CD4-positive, alpha-beta T cell treated with Interleukin-6 at 100 ng/mL for 8 hours (primary cell): ENCODE measurements at regions not wholly inside any gene's neighbourhood (a gene's known extent, or its start where the extent isn't known, plus 50 kb on each side); places are given as distances from the start of the nearest gene placed in this dataset.

Experiments used
- DNase-seq: peaks from one replicate; pipeline ENCODE4 v3.0.0-alpha.2; 2020; ENCODE audit warnings: mixed read lengths, low spot score

- DNase-seq, result no peak
Observed at GRCh38 chr9:107431461-107431860, 58.1 kb downstream of the KLF4 start.

DNA sequence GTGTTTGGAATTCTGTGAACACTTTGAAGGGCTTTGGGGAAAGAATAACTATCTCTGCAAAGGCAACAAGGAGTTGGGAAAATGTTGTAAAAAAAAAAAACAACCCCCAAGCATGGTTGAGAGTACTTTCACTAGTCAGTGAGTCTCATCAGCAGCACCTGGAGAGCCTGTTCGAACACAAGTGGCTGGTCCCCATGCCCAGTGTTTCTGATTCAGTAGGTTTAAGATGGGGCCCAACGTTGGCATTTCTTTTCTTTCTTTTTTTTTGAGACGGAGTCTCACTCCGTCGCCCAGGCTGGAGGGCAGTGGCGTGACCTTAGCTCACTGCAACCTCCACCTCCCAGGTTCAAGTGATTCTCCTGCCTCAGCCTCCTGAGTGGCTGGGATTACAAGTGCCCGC, 59.5 kb downstream of the KLF4 start:
- DNase-seq, result no peak

- no peak for DNase-seq
Observed at GRCh38 chr9:107426126-107426525, 63.4 kb downstream of the KLF4 start.

- DNase-seq, result peak; percentile 6
Observed at GRCh38 chr9:107425101-107426025, 64.2 kb downstream of the KLF4 start.

GRCh38 chr9:107423540-107423939, 66.0 kb downstream of the KLF4 start:
- DNase-seq, result no peak

GRCh38 chr9:107422189-107423185, 67.1 kb downstream of the KLF4 start:
- no peak for DNase-seq

- no peak for DNase-seq
Observed at GRCh38 chr9:107410420-107410819, 79.1 kb downstream of the KLF4 start.

DNA sequence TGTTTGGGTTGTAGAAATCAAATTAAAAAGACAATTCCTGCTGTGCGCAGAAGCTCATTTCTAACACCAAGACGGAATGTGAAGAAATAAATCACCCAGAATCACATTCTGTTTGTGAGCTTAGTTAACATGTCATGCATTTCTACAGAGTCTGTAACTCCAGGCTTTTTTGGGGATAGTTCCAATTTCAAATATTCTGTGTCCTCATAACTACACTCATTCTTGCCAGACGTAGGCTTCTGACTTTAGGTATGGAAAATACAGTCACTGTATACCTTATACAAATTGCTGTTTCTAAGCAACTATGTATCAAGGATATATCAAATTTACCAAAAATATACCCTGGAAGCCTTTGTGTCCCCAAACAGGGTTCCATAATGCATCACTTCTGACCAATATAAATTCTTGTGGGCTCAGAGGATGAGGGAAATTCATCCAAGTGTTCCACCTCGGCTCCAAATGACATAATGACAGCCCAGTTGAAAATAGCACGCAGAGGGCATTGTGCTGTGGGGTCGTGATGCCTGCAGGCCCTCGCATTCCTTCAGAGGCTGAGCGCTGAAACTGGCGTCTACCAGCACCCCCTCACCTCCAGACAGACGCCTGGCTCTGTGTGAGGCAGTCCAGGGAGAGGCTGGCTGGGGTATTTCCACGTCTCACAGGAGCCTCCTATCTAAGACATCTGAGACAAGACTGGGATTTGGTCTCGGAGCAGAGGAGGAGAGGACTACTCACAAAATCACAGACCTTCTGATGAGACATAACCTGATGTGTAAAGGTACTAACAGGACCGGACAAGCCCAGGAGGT, 79.8 kb downstream of the KLF4 start:
- DNase-seq, result no peak

DNA sequence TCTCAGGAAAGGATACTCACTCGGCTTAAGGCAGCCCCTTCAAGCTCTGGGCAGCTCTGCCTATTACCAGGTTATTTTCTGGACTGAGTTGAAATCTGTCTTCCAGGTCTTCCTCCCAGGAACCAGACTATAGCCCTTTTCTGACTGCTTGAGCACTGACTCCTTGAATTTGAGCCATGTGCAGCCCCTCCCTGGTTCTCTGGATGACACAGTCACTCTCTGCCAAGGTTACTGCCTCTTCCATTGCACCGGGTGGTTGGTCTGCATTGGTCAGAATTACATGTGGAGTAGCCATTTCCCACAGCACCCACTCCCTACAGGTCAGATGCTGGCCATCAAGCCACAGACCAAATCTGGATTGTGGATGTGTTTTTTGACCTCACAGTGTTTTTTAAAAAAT, 81.9 kb downstream of the KLF4 start:
- DNase-seq, result no peak

DNA sequence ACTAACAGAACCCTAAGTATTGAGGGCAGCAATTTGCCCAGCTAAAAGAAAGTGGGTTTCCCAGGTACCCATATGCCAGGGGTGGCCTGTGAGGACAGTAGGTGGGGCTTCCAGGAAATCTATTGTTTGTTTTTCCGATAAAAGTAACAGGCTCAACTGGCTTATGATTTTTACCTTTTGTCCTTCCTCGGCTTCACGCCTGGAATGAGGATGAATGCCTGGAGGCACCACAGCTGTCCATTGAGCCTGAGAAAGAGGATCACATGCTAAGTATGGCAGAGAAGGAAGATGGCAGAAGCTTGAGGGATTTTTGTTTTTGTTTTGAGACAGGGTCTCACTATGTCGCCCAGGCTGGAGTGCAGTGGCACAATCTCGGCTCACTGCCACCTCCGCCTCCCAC, 84.1 kb downstream of the KLF4 start:
- DNase-seq, result no peak

- DNase-seq, result no peak
Observed at GRCh38 chr9:107404736-107405135, 84.8 kb downstream of the KLF4 start.

- no peak for DNase-seq
Observed at GRCh38 chr9:107404161-107404560, 85.4 kb downstream of the KLF4 start.

DNA sequence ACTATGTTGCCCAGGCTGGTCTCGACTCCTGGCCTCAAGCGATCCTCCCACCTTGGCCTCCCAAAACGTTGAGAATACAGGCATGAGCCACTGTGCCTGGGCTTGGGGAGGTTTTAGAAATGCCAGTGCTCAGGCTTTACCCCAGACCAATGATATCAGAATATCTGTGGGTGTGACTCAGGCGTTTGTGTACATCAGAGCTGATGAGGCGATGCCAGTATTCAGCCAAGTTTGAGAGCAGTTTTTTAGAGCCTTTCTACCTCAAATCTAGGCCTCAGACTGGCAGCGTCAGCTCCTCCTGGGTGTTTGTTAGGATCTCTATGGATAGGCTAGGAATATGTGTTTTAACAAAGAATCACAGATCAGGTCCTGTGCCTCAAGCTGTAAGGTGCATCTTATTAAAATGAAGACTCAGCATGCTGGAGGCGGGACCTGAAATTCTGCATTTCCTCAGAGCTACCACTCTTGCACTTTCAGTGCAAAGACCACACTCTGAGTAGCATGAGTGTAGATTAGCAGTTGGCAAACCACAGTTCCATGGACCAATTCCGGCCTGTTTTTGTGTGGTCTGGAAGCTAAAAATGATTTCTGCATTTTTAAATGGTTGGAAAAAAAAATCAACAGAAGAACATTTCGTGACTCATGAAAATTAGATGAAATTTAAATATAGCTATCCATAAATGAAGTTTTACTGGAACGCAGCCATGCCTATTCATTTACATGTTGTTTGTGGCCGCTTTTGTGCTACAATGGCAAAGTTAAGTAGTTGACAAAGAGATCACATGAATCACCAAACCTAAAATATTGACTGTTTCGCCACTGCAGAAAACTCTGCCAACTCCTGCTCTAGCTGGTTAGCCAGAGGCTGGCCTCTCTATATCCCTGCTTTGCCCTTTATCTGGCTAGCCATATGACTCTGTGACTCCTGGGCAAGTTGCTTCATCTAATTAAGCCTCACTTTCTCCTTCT, 92.2 kb downstream of the KLF4 start:
- no peak for DNase-seq

DNA sequence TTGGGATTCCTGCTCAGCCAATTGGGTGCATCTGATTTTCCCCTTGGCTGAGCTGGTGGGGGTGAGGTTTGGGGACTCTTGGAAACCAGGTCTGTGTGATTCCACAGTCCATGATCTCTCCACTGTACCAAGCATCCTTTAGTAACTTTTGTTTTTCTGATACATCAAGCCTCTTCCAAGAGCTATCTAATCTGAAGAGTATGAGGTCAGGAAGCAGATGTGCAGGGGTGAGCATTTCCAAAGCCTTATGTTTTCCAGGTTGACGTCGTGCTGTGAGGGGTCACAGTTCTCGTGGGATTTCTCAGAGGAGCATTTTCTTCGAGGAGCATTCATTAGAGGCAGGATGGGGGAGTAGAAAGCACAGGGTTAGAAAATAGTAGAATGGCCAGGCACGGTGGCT, 95.3 kb downstream of the KLF4 start:
- DNase-seq, result no peak

DNA sequence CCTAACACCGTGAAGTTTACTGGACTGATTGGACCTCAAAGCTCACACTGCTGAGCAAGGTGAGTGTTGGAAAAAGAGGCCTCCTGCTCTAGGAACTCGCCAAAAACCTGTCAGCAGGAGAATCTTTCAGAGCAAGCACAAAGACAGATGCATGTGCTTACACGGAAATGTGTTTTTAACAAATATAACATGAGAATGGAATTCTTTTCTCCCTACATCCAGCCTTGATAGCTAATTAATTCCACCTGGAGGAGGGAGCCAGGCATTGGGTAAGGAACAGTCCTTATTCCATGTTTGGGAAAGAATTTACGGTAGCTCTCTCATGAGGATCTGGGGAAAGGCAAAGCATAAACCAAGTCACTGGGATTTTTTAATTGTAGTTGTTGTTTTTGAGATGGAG, 98.8 kb downstream of the KLF4 start:
- DNase-seq, result no peak

DNA sequence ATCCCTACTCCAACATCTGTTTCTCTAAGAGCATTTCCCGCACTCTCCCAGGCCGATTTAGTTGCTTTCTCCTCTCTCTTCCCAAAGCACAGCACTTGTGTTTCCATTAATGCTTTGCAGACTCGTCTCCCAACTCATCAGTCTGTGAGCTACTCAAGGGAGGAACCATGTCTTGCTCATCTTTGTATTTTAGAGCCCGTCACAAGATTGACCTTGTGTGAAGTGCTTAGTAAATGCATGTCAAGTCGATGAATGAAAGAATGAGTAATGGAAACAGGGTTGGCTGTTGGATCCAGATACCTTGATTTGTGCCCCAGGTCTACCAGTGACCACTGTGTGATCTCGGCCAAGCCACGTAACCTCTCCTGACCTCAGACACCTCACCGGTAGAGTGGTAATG, 99.3 kb downstream of the KLF4 start:
- no peak for DNase-seq

GRCh38 chr9:107389617-107390071, 99.9 kb downstream of the KLF4 start:
- DNase-seq, result no peak

GRCh38 chr9:107388890-107389289, 100.7 kb downstream of the KLF4 start:
- no peak for DNase-seq

DNA sequence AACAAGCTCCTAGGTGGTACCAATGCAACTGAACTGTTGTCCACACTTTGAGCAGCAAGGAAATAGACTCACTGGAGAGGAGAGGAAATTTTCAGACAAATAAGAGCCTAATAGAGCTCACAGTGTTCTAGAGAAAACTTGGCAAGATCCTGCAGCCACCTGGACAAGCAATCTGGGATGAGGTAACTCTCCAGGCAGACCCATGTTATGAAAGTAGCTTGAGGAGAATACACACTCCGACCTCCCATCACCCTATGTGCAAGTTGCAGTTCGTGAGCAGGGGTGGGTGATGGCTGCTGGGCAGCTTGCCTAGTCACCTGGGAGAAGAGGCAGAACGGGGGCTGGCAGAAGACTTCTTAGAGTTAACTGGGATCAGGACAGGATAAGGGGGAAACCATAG, 102.2 kb downstream of the KLF4 start:
- no peak for DNase-seq

DNA sequence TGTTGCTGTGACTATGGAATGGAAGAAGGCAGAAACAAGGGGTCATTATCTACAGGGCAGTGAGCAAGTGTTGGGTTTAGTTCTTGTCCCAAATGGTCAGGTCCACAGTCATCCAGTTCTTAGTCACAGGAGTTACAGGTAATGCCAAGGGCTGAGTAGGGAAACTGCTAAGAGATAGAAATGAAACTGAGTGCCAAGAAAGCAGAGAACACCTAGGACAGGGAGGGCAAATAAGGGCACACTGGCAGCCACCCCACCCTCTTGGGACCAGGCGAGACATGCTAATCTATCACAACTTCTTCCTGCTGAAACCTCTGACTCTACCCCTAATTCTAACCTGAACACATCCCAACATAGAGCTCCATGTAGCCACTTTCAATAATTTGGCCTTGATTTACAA, 103.2 kb downstream of the KLF4 start:
- no peak for DNase-seq
